Endothelial cell of umbilical vein (primary cell): ENCODE measurements at regions not wholly inside any gene's neighbourhood (a gene's known extent, or its start where the extent isn't known, plus 50 kb on each side); places are given as distances from the start of the nearest gene placed in this dataset.

Experiments used
- BruUV-seq: library from RNA; stranded (reverse); fragments of 400-500 nt; replicated peaks from 2 replicates; lab custom pipeline; 2021; lab: Mats Ljungman, UMichigan
- CTCF ChIA-PET: fragments of 300-600, 350-600 bp; sonication (Branson Sonifier 250); formaldehyde crosslinking; loops from one replicate; lab custom pipeline; 2021; ENCODE audit warnings: antibody characterized with exemption, inconsistent platforms; lab: Charles Lee
- POLR2A ChIA-PET: fragments of 300-600, 350-600 bp; sonication (Branson Sonifier 250); formaldehyde crosslinking; loops from one replicate; lab custom pipeline; 2021; ENCODE audit warnings: antibody characterized with exemption, inconsistent platforms; lab: Charles Lee
- DNase-seq: peaks from one replicate; pipeline ENCODE4 v3.0.0-alpha.2; 2011; ENCODE audit warnings: low read depth, low spot score
- FAIRE-seq: peaks from 2 replicates; lab custom pipeline; 2011; peaks lifted over from hg19 to GRCh38; lab: Jason Lieb, UNC
- H2AFZ ChIP-seq: 2 replicates; pipeline ENCODE4 v1.6.0; 2012; ENCODE audit warnings: low read depth, low read length, control low read depth, inconsistent platforms
- H3K27ac ChIP-seq: 2 replicates; pipeline ENCODE4 v1.5.1; 2011; ENCODE audit warnings: low read depth, mild to moderate bottlenecking, control low read depth, low read length, moderate library complexity; ENCODE audit not compliant: insufficient read depth
- H3K27me3 ChIP-seq, 2 experiments: 2 replicates each; pipeline versions ENCODE4 v1.6.0 to v1.6.1; 2011; ENCODE audit warnings: low read length in 2 of 2, mixed read lengths in 1 of 2; ENCODE audit not compliant: control insufficient read depth in 2 of 2, insufficient read depth in 2 of 2
- H3K36me3 ChIP-seq, 2 experiments: 2 replicates in 1 of 2; 3 replicates in 1 of 2; pipeline ENCODE4 v1.5.1; 2011; ENCODE audit warnings: low read length in 2 of 2, mild to moderate bottlenecking in 1 of 2, moderate library complexity in 1 of 2; ENCODE audit not compliant: control insufficient read depth in 2 of 2, insufficient read depth in 2 of 2; ENCODE audit errors: extremely low read depth in 1 of 2
- H3K4me1 ChIP-seq: 3 replicates; pipeline ENCODE4 v1.5.1; 2011; ENCODE audit warnings: mild to moderate bottlenecking, low read length; ENCODE audit not compliant: control insufficient read depth, insufficient read depth; ENCODE audit errors: extremely low read depth
- H3K4me2 ChIP-seq: 2 replicates; pipeline ENCODE4 v1.6.1; 2011; ENCODE audit warnings: low read length, control low read depth, mixed read lengths; ENCODE audit not compliant: insufficient read depth
- H3K4me3 ChIP-seq, 3 experiments: fragments of 200-600 bp in 1 of 3; sonication (generic), shearing (Covaris generic) in 1 of 3; replicated peaks in 1 of 3; 2 replicates each; pipeline ENCODE4 v1.5.1; 2011 to 2016; ENCODE audit warnings: control low read depth in 3 of 3, low read length in 3 of 3, mild to moderate bottlenecking in 2 of 3, inconsistent platforms in 1 of 3, low read depth in 1 of 3, moderate library complexity in 1 of 3; ENCODE audit not compliant: insufficient read depth in 1 of 3
- H3K79me2 ChIP-seq: 2 replicates; pipeline ENCODE4 v1.6.0; 2012; ENCODE audit warnings: low read length, inconsistent platforms; ENCODE audit not compliant: control insufficient read depth, insufficient read depth
- H3K9ac ChIP-seq: replicated peaks from 2 replicates; pipeline ENCODE3; 2011; ENCODE audit warnings: low read length, control low read depth; ENCODE audit not compliant: insufficient read depth; ENCODE audit errors: extremely low read depth
- H3K9me1 ChIP-seq: replicated peaks from 3 replicates; pipeline ENCODE4 v1.6.0; 2011; ENCODE audit warnings: mild to moderate bottlenecking, low read length; ENCODE audit not compliant: control insufficient read depth, insufficient read depth; ENCODE audit errors: extremely low read depth
- H3K9me3 ChIP-seq: replicated peaks from 2 replicates; pipeline ENCODE4 v1.5.1; 2012; ENCODE audit warnings: low read length, inconsistent platforms; ENCODE audit not compliant: control insufficient read depth, insufficient read depth
- H4K20me1 ChIP-seq: replicated peaks from 2 replicates; pipeline ENCODE3; 2011; ENCODE audit warnings: mild to moderate bottlenecking, low read length; ENCODE audit not compliant: control insufficient read depth, insufficient read depth; ENCODE audit errors: extremely low read depth
- CTCF ChIP-seq, 2 donors: IDR thresholded peaks; 1 replicate in 1 of 2; 2 replicates in 1 of 2; pipeline ENCODE4 v1.5.1; 2011; ENCODE audit warnings: low read length in 2 of 2, mild to moderate bottlenecking in 2 of 2, moderate library complexity in 2 of 2, control low read depth in 1 of 2, inconsistent platforms in 1 of 2, low read depth in 1 of 2; ENCODE audit not compliant: insufficient read depth in 1 of 2; ENCODE audit errors: extremely low read depth in 1 of 2
- EZH2 ChIP-seq: IDR thresholded peaks from 2 replicates; pipeline ENCODE4 v1.6.1; 2012; ENCODE audit warnings: borderline replicate concordance, low read depth, mild to moderate bottlenecking, moderate library complexity, low read length, inconsistent platforms; ENCODE audit not compliant: severe bottlenecking
- FOS ChIP-seq: IDR thresholded peaks from 2 replicates; pipeline ENCODE4 v1.6.1; 2011; ENCODE audit warnings: mild to moderate bottlenecking, low read length, moderate library complexity, borderline replicate concordance; ENCODE audit not compliant: insufficient read depth
- GATA2 ChIP-seq: IDR thresholded peaks from 2 replicates; pipeline ENCODE4 v1.7.0; 2011; ENCODE audit warnings: low read depth, mild to moderate bottlenecking, moderate library complexity, mixed read lengths, low read length; ENCODE audit not compliant: insufficient read length, insufficient read depth
- JUN ChIP-seq: IDR thresholded peaks from 2 replicates; pipeline ENCODE4 v1.6.1; 2011; ENCODE audit warnings: borderline replicate concordance, low read depth; ENCODE audit not compliant: insufficient read length, insufficient read depth
- MAX ChIP-seq: IDR thresholded peaks from 2 replicates; pipeline ENCODE4 v1.6.1; 2011; ENCODE audit not compliant: insufficient read depth, insufficient read length
- MYC ChIP-seq: IDR thresholded peaks from one replicate; pipeline ENCODE4 v1.6.1; 2011; ENCODE audit warnings: mild to moderate bottlenecking, low read depth, low read length
- POLR2A ChIP-seq: IDR thresholded peaks from 2 replicates; pipeline ENCODE4 v1.6.1; 2012; ENCODE audit warnings: low read depth, mild to moderate bottlenecking, control low read depth, low read length
- POLR2AphosphoS5 ChIP-seq: IDR thresholded peaks from 2 replicates; pipeline ENCODE4 v1.6.1; 2012; ENCODE audit warnings: low read depth, mild to moderate bottlenecking, control low read depth, low read length, moderate library complexity; ENCODE audit not compliant: insufficient read depth
- dilution Hi-C: fragments of 300-500 bp; cut with MboI; formaldehyde crosslinking; loops from one replicate; pipeline ENCODE4 v1.15.0; 2019; ENCODE audit warnings: low sequenced_read_pairs; ENCODE audit not compliant: extremely low pct_ligation_motif_present
- intact Hi-C: fragments of 100-400 bp; cut with micrococcal nuclease; formaldehyde crosslinking; loops from one replicate; pipeline ENCODE4 v1.10.0; 2022

DNA sequence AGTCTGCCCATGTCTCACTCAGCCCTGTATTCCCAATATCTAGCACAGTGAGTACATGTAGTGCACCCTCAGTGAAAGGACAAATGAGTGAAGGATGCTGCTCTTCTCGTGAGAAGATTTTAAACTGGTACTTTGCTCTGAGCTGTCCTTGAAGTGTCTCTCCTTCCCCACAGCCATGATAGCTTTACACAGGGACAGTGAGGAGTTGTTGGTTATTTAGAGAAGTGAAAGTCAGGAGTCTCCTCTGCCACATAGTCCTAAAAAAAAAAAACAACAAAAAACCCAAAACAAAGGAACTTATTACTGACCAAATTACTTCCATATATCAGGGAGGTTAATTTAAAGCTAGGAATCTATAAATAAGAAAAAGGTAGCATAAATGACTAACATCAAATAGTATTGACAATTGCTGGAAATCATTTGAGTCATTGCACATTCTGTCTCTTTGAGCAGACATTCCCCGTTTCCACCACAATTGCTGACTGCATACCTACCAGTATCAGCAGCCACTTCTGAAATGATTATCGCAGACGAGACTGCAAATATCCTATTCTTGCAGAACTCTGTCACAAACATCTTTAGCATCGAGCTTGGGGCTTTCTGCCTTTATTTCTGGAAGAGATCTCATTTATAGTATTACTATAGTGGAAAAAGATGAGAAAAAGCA, 202.1 kb downstream of the PTEN start:
- H3K4me3 ChIP-seq: no peak overlapping the region
- ChIA-PET CTCF (interaction anchor here (0.6 kb wide), 1 partner anchor 49 kb away, joined by 3 read pairs; no protein-coding TSS in a partner anchor), POLR2A (no interaction called here)
- H2AFZ ChIP-seq: no peak overlapping the region
- peaks cover 9% of the 10 kb centered on the region for H3K4me1 ChIP-seq
- H3K79me2 ChIP-seq: no peaks in the 10 kb centered on the region
- H3K9me3 ChIP-seq: no peaks in the 10 kb centered on the region
- DNase-seq (no peak), FAIRE-seq (no peak)
- TF ChIP-seq EZH2 (no peak), POLR2AphosphoS5 (no peak), MYC (no peak), JUN (no peak)
- dilution Hi-C loops (no loop called here), intact Hi-C loops (no loop called here)
- H3K27me3 ChIP-seq: no peaks in the 10 kb centered on the region
- no peak overlapping the region for H3K27ac ChIP-seq
- no peaks in the 10 kb centered on the region for H4K20me1 ChIP-seq
- BruUV-seq: no TSS peak
- no peaks in the 10 kb centered on the region for H3K9me1 ChIP-seq
- no peak overlapping the region for H3K4me2 ChIP-seq
- no peaks in the 10 kb centered on the region for H3K36me3 ChIP-seq
- no peak overlapping the region for H3K9ac ChIP-seq

- dilution Hi-C loops: no loop called here
- ChIA-PET POLR2A (no interaction called here), CTCF (interaction anchor here (0.6 kb wide), 1 partner anchor 48 kb away, joined by 3 read pairs; no protein-coding TSS in a partner anchor)
- no peak overlapping the region for H3K27ac ChIP-seq
- FAIRE-seq: no peak
- no peak for DNase-seq
- TF ChIP-seq FOS: no peak
- no peak for TF ChIP-seq MAX
- no peak for TF ChIP-seq EZH2
- no peak for TF ChIP-seq GATA2
- TF ChIP-seq MYC: no peak
- TF ChIP-seq POLR2A: no peak
- TF ChIP-seq JUN: no peak
- no peak for TF ChIP-seq CTCF (IDR thresholded peaks at IDR 0.05; ENCODE audit: extremely low read depth in 1 of 2, insufficient read depth in 1 of 2, low read depth in 1 of 2, low read length in 2 of 2)
- no peak for TF ChIP-seq POLR2AphosphoS5
- H3K79me2 ChIP-seq: no peaks in the 10 kb centered on the region
- no peaks in the 10 kb centered on the region for H3K9me3 ChIP-seq
- no peaks in the 10 kb centered on the region for H3K9me1 ChIP-seq
- no peak overlapping the region for H3K4me2 ChIP-seq
- H3K36me3 ChIP-seq: no peaks in the 10 kb centered on the region
- H3K9ac ChIP-seq: no peak overlapping the region
- no peaks in the 10 kb centered on the region for H4K20me1 ChIP-seq
- H2AFZ ChIP-seq: no peak overlapping the region
- H3K4me1 ChIP-seq: peaks cover 9% of the 10 kb centered on the region
- no peak overlapping the region for H3K4me3 ChIP-seq
- BruUV-seq: no TSS peak
- intact Hi-C loops: no loop called here
- H3K27me3 ChIP-seq: no peaks in the 10 kb centered on the region
Observed at GRCh38 chr10:88066319-88066718, 202.9 kb downstream of the PTEN start.
